Ectodermal cell (in vitro differentiated cells): ENCODE measurements at regions not wholly inside any gene's neighbourhood (a gene's known extent, or its start where the extent isn't known, plus 50 kb on each side); places are given as distances from the start of the nearest gene placed in this dataset.

Experiments
- H3K27ac ChIP-seq: 2 replicates; pipeline ENCODE4 v1.7.0; 2013; ENCODE audit warnings: mild to moderate bottlenecking, low read depth, low read length; ENCODE audit not compliant: insufficient read depth, poor library complexity, severe bottlenecking
- H3K27me3 ChIP-seq: 2 replicates; pipeline ENCODE4 v1.7.0; 2013; ENCODE audit warnings: mild to moderate bottlenecking, low read length; ENCODE audit not compliant: insufficient read depth, control insufficient read depth, poor library complexity, severe bottlenecking
- H3K36me3 ChIP-seq: one replicate; pipeline ENCODE4 v1.7.0; 2013; ENCODE audit warnings: low read length; ENCODE audit not compliant: control insufficient read depth, insufficient read depth
- H3K4me1 ChIP-seq: one replicate; pipeline ENCODE4 v1.7.0; 2013; ENCODE audit warnings: low read length; ENCODE audit not compliant: control insufficient read depth, insufficient read depth
- H3K4me3 ChIP-seq: 2 replicates; pipeline ENCODE4 v1.7.0; 2013; ENCODE audit warnings: low read depth, low read length, control low read depth; ENCODE audit not compliant: insufficient read depth
- H3K9me3 ChIP-seq: 2 replicates; pipeline ENCODE4 v1.7.0; 2013; ENCODE audit warnings: mild to moderate bottlenecking, low read length, moderate library complexity; ENCODE audit not compliant: control insufficient read depth
- WGBS, 2 experiments: methylation state at CpG; one replicate each; pipeline ENCODE4 v1.1.7; 2013; ENCODE audit warnings: missing lambda C conversion rate in 2 of 2; 5-methylcytosine and 5-hydroxymethylcytosine counted together

- H3K4me1 ChIP-seq: no peaks in the 10 kb centered on the region
- H3K27me3 ChIP-seq: no peaks in the 10 kb centered on the region
- no peaks in the 10 kb centered on the region for H3K9me3 ChIP-seq
- no peak overlapping the region for H3K4me3 ChIP-seq
- H3K36me3 ChIP-seq: no peaks in the 10 kb centered on the region
- no peak overlapping the region for H3K27ac ChIP-seq
- 97% methylated on average over 5 of the region's 5 CpGs for WGBS, 2 experiments
Observed at GRCh38 chr5:10059980-10060379, 189.7 kb downstream of the ATPSCKMT start.

- Histone ChIP-seq H3K4me3 (no peak overlapping the region), H3K4me1 (no peaks in the 10 kb centered on the region), H3K9me3 (no peaks in the 10 kb centered on the region), H3K27me3 (no peaks in the 10 kb centered on the region), H3K27ac (no peak overlapping the region), H3K36me3 (no peaks in the 10 kb centered on the region)
- WGBS, 2 experiments: 90 to 92% methylated on average over 9 of the region's 9 CpGs
Observed at GRCh38 chr5:10059556-10059955, 190.1 kb downstream of the ATPSCKMT start.

- Histone ChIP-seq H3K36me3 (no peaks in the 10 kb centered on the region), H3K27ac (no peak overlapping the region), H3K9me3 (no peaks in the 10 kb centered on the region), H3K4me1 (no peaks in the 10 kb centered on the region), H3K4me3 (no peak overlapping the region), H3K27me3 (no peaks in the 10 kb centered on the region)
- 85 to 88% methylated on average over 7 of the region's 7 CpGs for WGBS, 2 experiments
Observed at GRCh38 chr5:10057356-10057755, 192.3 kb downstream of the ATPSCKMT start.

GRCh38 chr5:10056228-10056760 lies 193.4 kb downstream of the ATPSCKMT start:
- no peaks in the 10 kb centered on the region for H3K27me3 ChIP-seq
- H3K4me1 ChIP-seq: no peaks in the 10 kb centered on the region
- H3K4me3 ChIP-seq: no peak overlapping the region
- H3K27ac ChIP-seq: no peak overlapping the region
- no peaks in the 10 kb centered on the region for H3K36me3 ChIP-seq
- H3K9me3 ChIP-seq: no peaks in the 10 kb centered on the region
- 90 to 98% methylated on average over 7 of the region's 7 CpGs for WGBS, 2 experiments

- WGBS, 2 experiments: 96 to 97% methylated on average over 1 of the region's 1 CpG
- Histone ChIP-seq H3K4me3 (no peak overlapping the region), H3K4me1 (no peaks in the 10 kb centered on the region), H3K27me3 (no peaks in the 10 kb centered on the region), H3K9me3 (no peaks in the 10 kb centered on the region), H3K36me3 (no peaks in the 10 kb centered on the region), H3K27ac (no peak overlapping the region)
Observed at GRCh38 chr5:10049858-10050455, 199.7 kb downstream of the ATPSCKMT start.

DNA sequence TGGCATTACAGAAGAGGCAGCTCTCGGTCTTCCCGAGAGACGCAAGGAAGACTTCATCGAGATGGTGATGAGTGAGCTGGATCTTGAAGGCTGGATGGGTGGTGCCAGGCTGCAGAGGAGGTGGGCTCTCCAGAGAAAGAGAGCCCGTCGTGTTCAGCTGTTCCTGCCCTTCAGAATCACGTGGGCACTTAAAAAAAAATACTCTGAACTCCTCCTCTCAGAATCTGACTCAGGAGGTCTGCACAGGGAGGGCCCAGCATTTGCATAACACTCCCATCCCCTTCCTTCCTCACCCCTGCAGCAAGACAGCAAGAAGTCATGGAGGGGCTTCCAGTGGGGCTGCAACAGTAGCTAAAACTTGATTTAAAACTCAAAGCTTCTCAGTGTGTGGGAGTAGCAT lies 203.0 kb downstream of the ATPSCKMT start:
- H3K4me3 ChIP-seq: no peak overlapping the region
- WGBS, 2 experiments: 78 to 81% methylated on average over 7 of the region's 7 CpGs
- H3K27ac ChIP-seq: no peak overlapping the region
- H3K36me3 ChIP-seq: no peaks in the 10 kb centered on the region
- no peaks in the 10 kb centered on the region for H3K27me3 ChIP-seq
- H3K9me3 ChIP-seq: no peaks in the 10 kb centered on the region
- no peaks in the 10 kb centered on the region for H3K4me1 ChIP-seq

DNA sequence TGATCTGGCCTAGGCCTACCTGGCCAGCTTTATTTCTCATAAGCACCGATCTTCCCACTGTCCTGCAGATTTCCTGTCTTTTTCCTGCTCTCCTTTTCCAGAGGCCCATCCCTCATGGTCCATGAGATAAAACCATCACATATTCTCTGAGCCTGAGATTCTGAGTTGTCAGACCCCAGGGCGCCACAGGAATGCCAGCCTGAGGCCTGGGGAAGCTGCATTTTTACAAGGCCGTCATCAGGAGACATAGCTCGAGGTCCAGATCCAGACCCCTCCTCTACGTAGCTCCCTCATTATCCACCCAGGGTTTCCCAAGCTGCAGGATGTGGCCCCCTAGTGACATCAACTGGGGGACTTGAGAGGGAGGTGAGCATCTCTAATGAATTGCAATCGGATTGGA lies 204.3 kb downstream of the ATPSCKMT start:
- no peaks in the 10 kb centered on the region for H3K36me3 ChIP-seq
- H3K27me3 ChIP-seq: no peaks in the 10 kb centered on the region
- no peak overlapping the region for H3K27ac ChIP-seq
- H3K4me3 ChIP-seq: no peak overlapping the region
- no peaks in the 10 kb centered on the region for H3K9me3 ChIP-seq
- H3K4me1 ChIP-seq: no peaks in the 10 kb centered on the region
- 90 to 96% methylated on average over 6 of the region's 6 CpGs for WGBS, 2 experiments

GRCh38 chr5:10036136-10036815 lies 213.4 kb downstream of the ATPSCKMT start:
- H3K27ac ChIP-seq: no peak overlapping the region
- H3K36me3 ChIP-seq: no peaks in the 10 kb centered on the region
- H3K4me1 ChIP-seq: no peaks in the 10 kb centered on the region
- 94 to 97% methylated on average over 3 of the region's 3 CpGs for WGBS, 2 experiments
- H3K9me3 ChIP-seq: no peaks in the 10 kb centered on the region
- no peak overlapping the region for H3K4me3 ChIP-seq
- no peaks in the 10 kb centered on the region for H3K27me3 ChIP-seq

GRCh38 chr5:10034001-10034400 lies 215.7 kb downstream of the ATPSCKMT start:
- H3K4me1 ChIP-seq: no peaks in the 10 kb centered on the region
- 90 to 91% methylated on average over 8 of the region's 8 CpGs for WGBS, 2 experiments
- no peaks in the 10 kb centered on the region for H3K36me3 ChIP-seq
- no peak overlapping the region for H3K27ac ChIP-seq
- no peak overlapping the region for H3K4me3 ChIP-seq
- H3K9me3 ChIP-seq: no peaks in the 10 kb centered on the region
- no peaks in the 10 kb centered on the region for H3K27me3 ChIP-seq

- Histone ChIP-seq H3K4me1 (no peaks in the 10 kb centered on the region), H3K4me3 (no peak overlapping the region), H3K27ac (no peak overlapping the region), H3K9me3 (no peaks in the 10 kb centered on the region), H3K36me3 (no peaks in the 10 kb centered on the region), H3K27me3 (no peaks in the 10 kb centered on the region)
- 94 to 96% methylated on average over 2 of the region's 2 CpGs for WGBS, 2 experiments
Observed at GRCh38 chr5:10031817-10032216, 217.9 kb downstream of the ATPSCKMT start.
